Tibial nerve (tissue), 4 donors: ENCODE measurements at regions not wholly inside any gene's neighbourhood (a gene's known extent, or its start where the extent isn't known, plus 50 kb on each side); places are given as distances from the start of the nearest gene placed in this dataset.

ENCODE experiments used
- EP300 ChIP-seq, 2 donors: sonication (generic); formaldehyde crosslinking; IDR thresholded peaks; one replicate each; pipeline ENCODE4 v1.6.1; 2017; ENCODE audit warnings: antibody characterized with exemption in 2 of 2, mild to moderate bottlenecking in 1 of 2
- POLR2A ChIP-seq, 2 donors: fragments of 450-650 bp; IDR thresholded peaks; one replicate each; pipeline ENCODE4 v1.6.1; 2017; ENCODE audit warnings: antibody characterized with exemption in 2 of 2, mild to moderate bottlenecking in 2 of 2, moderate library complexity in 2 of 2
- TF ChIP-seq, protein P1 (sequence below), 5 experiments: fragments of 200-600 bp in 3 of 5; fragments of 450-650 bp in 2 of 5; sonication (generic) in 3 of 5; IDR thresholded peaks; one replicate each; pipeline ENCODE4 v1.5.1; 2016 to 2019; ENCODE audit warnings: antibody characterized with exemption in 5 of 5, mild to moderate bottlenecking in 3 of 5, moderate library complexity in 2 of 5

DNA sequence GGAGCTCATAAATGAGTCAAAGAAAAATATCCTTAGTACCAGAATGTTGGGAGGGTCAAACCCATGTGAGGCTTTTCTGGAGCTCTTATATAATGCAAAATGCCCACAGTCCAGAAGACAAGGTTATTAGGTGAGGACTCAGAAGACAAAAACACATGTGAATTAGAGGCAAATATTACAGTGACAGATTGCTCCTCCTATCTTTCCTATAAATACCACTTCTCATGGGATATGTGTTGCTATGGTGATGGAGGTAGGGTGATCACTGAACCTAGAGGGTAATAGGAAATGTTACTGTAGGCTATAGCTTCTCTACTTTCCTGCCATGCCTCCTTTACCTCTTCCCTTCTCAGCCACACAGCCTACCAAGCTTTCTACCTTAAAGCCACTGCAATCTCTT lies 264.6 kb downstream of the SEC61B start:
- TF ChIP-seq EP300 (IDR thresholded peaks at IDR 0.05) (no peak), POLR2A (IDR thresholded peaks at IDR 0.05) (no peak)
- TF ChIP-seq, protein P1, sequence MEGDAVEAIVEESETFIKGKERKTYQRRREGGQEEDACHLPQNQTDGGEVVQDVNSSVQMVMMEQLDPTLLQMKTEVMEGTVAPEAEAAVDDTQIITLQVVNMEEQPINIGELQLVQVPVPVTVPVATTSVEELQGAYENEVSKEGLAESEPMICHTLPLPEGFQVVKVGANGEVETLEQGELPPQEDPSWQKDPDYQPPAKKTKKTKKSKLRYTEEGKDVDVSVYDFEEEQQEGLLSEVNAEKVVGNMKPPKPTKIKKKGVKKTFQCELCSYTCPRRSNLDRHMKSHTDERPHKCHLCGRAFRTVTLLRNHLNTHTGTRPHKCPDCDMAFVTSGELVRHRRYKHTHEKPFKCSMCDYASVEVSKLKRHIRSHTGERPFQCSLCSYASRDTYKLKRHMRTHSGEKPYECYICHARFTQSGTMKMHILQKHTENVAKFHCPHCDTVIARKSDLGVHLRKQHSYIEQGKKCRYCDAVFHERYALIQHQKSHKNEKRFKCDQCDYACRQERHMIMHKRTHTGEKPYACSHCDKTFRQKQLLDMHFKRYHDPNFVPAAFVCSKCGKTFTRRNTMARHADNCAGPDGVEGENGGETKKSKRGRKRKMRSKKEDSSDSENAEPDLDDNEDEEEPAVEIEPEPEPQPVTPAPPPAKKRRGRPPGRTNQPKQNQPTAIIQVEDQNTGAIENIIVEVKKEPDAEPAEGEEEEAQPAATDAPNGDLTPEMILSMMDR (IDR thresholded peaks at IDR 0.05), result no peak
